ENCODE measurements at regions not wholly inside any gene's neighbourhood (a gene's known extent, or its start where the extent isn't known, plus 50 kb on each side); places are given as distances from the start of the nearest gene placed in this dataset.

DNA sequence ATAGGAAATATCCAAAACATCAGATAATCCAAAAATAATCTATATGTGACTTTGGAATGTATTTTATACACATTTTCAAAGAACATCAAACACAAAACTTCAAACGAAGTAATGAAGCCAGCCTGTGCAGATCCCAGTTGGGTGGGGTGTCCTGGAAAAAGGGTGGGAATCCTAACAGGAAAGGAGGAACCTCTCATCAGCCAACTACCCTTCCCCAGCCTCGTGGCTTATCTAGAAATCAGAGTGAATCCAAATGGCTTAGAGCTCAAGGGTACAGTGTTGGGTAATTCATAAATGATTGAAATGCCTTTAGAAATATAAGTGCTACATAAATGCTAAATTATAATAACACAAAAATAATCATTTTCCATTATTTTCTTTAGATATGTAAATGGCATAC lies 115.1 kb upstream of the SOX4 start:
- no peak for DNase-seq

DNA sequence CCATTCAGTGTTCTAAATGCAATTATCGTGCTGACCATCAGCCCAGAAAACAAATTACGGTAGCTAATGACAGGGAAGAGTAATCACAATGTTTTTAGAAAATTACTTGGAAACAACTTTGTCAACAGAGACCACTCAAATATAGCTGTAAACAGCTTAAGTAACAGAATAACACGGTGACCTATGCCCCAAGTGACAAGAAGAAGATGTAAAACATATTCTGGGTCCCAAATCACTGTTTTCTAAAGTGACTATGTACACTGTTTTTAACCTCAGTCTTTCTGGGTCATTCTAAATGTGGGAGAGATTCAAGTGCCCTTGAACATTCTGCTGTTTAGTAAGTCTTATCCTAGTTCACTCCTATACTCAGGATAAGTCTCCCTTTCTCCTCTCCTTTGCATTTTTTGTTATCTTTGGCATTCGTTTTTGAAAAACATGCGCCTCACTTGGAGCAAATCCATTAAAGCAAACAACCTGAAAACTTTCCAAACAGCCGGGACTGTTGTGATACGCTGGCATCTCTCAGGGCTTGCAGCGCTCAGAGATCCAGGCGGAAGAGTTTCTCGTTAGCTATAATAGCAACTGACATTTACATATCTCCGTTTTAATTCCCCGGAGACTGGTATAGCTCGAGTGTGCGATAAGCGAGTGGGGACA lies 114.5 kb upstream of the SOX4 start:
- no peak for DNase-seq

DNA sequence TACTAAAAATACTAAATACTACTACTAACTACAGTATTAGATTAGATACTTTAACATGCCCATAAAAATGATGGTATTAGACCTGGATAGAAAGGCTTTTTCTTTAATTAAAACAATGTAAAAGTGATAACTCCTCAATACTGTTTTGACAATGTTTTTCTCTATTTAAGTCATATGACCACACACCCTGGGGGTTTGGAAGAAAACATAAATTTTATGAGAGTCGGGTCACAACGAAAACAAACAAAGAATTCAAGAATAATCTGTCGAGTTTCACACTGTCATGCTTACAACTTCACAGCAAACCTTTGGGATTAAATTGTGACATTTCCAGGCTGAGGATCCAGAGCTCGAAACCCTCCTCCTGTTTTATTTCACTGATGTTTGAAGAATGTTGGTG lies 107.4 kb upstream of the SOX4 start:
- no peak for DNase-seq

DNA sequence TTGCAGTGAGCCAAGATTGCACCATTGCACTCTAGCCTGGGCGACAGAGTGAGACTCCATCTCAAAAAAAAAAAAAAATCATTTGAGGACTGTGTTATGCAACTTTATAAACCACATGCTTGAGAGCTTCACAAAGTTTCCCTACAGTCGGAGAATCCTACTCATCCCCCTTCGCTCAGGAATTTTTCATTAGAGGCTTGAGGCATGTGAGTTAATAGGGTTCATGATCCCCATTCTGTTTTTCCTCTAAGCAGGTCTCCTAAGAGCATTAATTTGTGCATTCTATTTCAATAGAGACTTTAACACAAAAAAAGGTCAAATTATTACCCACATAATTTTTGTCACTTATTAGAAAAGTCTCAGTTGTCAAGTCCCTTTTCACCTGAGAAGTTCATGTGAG lies 103.7 kb upstream of the SOX4 start:
- DNase-seq: no peak

DNA sequence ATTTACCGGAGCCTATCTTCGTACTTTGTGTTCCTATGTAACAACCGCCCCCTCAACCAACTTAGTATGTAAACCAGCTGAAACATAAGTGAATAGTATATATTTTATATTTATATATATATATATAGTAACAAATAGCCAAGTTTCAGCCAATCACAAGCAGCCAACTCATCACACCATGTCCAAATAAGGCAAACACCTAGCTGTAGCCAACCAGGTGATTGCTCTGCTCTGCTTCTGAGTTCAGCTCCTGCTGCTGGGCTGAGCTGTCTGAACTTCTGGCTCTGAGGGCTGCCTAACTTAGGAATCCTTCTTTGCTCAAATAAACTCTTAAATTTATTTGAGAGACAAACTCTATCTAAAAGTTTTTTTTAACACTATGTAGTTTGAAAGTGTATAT lies 101.6 kb upstream of the SOX4 start:
- DNase-seq: no peak

DNA sequence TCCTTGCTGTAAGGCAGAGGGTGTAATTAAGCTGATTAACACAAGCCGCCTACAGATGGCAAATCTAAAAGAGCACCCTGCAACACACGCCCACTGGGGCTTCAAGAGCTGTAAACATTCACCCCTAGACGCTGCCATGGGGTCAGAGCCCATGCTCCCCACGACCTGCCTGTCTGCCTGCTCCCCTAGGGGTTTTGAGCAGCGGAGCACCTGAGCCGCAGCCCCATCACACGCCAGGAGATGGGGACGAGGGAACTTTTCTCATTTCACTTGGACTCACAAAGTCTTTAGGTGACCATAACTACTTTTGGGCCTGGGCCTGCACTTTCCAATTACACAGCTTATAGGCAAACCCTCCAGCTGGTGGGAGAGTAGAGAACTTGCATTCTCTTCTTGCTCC lies 99.0 kb upstream of the SOX4 start:
- no peak for DNase-seq

DNA sequence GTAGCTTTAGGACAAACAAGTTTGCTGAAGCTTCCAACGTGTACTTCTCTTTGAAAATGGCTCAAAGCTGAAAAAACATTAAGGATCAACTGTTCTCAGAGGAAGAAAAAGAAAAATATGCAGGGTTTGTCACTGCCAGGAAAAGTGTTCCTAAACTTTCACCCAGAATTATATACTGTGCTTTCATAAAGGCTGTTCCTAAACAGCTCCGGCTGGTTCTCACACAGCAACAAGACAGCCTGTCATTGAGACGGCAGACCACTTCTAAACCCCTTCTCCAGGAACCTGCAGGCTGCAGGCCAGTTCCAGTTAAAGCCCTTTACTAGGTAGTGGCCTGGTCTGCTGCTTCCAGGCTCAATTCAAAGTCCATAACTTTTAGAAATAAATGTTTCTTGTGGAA lies 97.4 kb upstream of the SOX4 start:
- no peak for DNase-seq

DNA sequence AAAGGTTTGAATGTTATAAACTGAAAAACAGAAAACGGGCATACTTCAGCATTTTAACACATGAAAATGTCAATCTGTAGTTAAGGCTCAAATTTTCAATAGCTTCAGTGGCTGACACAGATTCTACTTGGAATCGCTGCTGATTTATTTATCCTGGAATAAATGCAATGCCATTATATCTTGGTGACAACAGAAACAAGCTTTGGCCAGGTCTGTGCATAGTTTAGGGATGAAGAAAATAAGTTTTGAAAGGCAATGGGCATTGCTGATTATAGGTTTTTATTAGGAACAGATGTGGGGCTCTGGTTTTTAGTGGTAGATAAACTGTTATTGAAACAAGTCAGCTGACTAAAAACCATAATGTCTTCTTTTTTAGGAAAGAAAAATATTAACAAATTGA lies 96.8 kb upstream of the SOX4 start:
- no peak for DNase-seq

DNA sequence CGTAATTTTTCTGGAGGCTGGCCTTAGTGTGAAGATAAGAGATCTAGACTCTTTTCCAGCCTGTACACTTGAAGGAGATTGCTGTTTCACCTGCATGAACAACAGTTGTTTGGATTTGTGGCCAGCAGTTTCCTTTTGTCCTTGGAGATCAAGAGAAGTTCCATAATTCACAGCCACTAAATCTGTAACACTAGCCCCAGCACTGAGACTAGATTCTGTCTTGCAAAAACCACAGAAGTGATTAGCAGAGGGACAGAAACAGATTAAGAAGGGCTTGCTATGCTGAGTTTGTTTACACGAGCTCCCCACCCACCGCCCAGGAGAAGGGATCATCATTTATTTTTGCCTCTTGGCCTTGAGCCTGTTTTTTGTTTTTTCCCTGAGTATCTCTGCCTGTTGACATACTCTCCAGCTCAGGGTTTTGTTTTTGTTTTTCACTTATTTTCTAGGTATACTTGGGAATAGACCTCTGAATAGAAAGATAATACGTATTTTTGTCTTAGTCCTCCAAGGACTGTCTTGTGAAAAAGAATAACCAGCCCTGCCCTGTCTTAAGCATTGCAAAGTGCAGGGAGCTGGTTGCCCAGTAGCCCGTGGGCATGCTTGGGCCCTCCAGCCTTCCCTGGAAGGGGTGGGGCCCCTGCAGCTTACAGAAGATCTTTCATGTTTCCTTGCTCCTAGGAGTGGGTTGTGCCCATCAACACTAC lies 93.1 kb upstream of the SOX4 start:
- DNase-seq: no peak

DNA sequence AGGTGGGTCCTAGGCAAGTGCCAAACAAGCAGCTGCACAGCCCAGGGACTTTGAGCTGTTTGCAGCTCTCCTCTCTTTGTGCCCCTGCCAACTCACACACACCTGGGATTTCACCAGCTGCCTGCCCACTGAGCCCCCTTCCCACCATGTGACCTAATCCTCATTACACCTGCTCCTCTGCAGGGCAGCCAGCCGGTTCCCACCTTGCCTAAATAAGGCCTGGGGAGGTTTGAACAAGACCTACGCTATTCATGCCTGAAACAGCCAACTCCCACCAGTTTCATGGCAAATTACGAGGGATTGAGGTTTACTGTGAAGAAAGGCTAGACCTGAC lies 92.6 kb upstream of the SOX4 start:
- no peak for DNase-seq

DNA sequence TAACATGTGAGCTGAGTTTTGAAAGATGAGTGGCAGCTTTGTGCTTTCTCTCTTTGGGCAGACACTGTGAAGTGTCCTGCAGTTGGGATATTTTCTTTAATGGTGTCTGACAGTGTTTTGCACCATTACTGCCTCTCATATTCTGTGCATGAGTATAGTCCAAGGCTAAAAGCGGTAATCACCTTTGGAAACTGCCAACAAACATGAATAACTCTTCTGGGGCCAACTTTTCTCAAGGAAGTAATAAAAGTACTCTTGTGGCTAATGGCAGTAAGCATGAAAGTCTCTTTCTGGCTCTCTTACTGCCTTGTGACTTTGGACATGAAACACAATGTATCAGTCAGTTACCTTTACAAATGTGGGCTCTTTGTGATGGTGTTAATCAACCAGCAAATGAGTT lies 91.7 kb upstream of the SOX4 start:
- DNase-seq: no peak

DNA sequence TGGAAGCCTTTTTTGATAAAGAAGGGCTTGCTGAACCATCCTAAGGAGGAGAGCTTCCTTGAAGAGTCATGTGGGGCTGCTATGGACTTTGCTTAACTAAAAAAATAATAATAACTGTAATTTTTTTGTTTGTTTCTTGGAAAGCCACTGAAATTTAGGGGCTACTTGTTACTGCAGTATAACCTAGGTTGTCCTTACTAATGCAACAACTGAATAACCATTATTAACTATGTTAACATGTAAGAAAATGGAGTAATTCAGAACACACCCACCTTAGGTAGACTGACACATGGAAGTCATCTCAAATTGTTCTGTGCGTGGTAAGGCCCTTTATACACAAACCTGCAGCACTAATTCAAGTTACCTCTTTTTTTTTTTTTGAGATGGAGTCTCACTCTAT lies 90.9 kb upstream of the SOX4 start:
- DNase-seq: no peak

DNA sequence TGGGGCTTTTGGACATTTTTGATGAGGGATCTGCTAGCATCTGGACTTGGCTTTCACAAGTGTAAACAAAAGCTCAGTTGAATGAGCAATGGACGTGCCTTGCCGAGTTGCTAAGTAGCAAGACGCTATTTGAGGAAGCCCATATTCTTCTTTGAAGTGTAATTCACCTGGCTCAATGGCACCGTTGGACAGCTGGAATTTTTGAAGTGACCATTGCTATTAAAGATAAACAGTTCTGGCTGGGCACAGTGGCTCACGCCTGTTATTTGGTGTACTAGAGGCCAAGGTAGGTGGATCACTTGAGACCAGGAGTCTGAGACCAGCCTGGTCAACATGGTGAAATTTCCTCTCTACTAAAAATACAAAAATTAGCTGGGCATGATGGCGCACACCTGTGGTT lies 88.8 kb upstream of the SOX4 start:
- no peak for DNase-seq

DNA sequence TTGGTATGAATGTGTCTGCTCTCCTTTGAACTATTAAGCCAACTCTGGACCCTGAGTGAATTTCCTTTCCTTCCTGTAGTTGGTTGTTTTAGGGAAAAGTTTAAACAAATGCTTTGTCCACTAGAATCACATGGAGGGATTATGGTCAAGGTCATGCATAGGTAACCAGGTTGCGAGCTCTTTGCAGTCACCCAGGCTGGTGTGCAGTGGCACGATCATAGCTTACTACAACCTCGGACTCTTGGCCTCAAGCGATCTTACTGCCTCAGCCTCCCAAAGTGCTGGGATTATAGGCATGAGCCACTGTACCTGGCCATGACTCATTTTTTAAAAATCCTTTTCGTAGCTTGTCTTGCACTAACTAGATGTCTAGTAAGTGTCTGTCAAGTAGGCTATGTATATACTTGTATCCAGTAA lies 88.0 kb upstream of the SOX4 start:
- no peak for DNase-seq

DNA sequence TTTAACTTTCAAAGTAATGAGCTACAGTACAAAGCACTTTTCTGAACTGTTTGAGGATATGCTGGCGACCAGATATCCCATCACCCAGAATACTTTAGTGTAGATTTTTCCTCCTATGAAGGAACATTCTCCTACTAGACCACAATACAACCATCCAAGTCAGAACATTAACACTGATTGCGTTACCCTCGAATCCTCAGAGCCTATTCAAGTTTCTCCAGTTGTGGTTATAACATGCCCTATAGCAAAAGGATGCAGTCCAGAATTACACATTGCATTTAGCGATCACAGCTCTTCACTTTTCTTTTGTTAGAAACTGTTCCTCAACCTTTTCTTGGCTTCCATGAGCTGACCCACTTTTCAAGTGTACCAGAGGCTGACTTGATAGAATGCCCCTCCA lies 87.4 kb upstream of the SOX4 start:
- DNase-seq: no peak

DNA sequence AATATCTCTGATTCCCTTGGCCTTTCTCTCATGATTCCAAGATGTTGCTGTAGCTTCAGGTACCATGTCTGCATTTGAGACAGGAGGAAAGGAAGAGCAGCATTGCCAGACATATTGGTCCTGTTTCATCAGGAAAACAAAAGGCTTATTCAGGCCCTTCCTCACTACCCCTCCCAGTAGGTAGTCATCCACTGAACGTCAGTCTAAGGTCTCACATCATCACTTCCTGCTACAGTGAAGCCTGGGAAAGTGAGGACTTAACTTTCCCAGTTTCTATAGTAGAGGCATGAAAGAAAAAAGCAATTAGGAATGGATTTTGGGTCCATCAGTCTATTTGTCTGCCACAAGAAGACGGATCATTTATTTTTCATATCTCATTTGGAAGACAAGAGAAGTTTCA lies 85.7 kb upstream of the SOX4 start:
- DNase-seq: no peak

DNA sequence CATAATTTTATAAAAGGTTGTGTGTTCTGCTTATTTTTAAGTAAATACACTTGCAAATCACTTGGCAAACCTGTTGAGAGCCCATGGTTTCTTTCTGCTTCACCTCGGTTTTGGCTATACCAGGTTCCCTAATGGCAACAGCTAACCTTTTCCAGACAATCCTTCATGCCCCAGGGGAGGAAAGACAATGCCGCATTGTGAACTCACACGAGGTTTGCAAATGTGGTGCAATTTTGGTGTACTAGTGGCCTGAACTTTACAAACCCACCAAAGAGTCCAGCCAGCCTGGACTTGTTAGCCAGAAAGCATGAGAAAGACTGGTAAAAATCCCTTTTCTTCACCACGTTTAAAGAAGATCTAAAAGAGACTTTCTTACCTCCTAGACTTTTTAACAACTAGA lies 84.8 kb upstream of the SOX4 start:
- no peak for DNase-seq

DNA sequence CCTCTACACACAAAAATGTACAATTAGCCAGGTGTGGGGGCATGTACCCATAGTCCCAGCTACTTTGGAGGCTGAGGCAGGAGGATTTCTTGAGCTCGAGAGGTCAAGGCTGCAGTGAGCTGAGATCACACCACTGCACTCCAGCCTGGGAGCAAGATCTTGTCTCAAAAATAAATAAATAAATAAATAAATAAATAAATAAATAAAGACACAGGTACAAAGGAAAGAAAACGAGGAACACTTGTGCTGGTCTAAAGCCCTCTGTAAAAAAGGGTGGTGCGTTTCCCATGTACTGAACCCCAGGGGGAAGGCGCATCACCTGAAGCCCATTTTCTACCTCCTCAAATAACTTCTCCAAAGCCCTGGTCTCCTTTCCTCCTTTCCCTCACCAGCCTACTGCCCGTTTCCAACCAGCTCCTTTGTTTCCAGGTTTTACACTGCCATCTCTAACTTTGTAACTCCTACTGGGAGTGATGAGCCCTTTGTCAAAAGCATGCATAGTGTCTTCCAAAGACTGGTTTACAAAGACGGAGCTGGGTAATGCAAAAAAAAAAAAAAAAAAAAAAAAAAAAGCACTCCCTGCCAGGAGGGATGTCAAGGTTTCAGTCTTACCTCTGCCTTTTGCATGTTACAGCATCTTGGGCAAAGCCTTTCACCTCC lies 81.5 kb upstream of the SOX4 start:
- DNase-seq: no peak

DNA sequence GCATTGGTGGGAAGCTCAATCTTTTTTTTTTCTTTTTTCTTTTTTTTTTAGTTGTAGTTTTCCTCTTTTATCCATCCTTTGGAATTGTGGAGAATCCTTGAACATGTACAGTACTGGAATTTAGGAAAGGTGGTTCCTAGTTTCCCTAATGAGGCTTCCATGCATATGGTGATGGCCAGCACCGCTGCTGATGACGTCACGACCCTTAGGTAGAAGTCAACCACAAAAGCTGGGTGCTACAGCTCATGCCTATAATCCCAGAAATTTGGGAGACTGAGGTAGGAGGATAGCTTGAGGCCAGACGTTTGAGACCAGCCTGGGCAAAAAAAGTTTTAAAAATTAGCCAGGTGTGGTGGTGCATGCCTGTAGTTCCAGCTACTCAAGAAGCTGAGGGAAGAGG lies 79.3 kb upstream of the SOX4 start:
- DNase-seq: no peak

DNA sequence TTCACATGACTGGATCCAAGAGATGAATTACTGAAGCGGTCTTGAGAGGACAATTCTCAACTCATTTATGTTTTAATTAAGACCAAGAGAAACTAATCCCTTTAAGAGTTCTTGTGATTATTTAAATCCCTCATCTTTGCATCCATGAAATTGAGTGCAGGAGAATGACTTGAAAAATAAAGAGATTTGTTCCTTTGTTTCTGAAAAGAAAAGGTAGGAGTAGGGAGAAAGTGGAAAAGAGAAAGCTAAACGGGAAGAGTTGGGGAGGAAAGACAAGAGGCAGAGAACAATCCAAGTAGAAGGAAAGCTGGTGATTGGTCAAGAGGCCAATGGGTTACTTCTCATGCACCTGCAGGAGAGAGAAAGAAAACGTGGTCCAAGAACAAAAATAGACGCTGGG lies 75.2 kb upstream of the SOX4 start:
- no peak for DNase-seq

DNA sequence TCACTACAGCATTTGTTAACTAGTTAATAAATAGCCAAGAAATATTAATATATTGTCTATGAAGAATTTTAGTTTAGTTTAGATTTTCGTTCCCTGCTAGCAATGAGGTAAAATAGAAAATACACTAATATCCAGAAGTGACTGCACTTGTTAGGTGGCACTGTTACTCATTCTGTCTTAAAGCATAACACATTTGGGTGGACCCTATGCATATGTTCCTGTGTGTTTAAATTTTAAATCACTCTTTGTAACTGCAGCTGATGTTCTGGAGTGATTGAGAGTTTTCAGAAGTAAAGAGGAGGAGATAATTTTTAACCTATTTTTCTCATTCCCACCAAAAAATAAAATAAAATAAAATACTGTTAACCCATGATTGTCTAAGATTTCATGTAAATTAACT lies 73.9 kb upstream of the SOX4 start:
- no peak for DNase-seq

DNA sequence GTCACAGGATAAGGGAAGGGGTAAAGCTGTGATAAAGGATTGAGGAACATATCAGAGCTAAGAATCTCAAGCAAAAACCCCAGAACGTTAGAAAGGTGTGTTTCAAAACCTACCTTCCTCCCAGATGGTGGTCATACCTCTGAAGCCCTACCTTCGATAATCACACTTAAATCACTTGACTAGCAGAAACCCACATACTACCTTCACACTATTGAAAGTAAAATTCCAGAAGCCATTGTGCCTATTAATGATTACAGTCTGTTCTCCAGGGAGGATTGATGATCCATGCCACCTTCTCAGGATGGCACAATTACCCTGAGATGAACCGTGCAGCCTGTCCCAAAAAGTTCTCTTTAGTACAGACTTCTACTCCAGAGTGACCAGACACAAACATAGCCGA lies 72.3 kb upstream of the SOX4 start:
- DNase-seq: no peak

DNA sequence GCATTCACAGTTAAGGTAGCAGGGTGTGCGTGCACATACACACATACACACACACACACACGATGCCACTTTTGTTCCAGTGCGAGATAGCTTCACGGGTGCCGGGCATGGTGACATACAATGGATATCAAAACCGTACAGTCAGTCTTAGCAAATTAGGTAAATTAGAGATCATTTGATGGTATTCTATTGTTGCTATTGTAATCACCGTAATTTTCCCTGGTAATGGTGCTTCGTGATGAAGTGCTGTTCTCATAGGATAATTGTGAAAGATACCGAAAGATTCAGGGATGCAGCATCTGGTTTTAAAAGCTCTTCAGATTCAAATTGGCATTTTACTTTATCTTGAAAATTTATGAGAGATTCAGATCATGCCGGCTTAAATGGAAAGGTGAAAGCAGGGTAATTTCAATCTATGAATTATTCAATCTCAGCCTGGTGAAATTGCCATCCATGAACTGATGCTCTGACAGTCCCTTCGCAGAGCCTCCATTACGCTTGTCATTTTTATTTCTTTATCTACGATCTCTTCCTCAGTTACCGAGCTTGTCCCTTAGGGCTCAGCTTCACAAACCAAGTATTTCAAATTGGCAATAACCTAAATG lies 71.3 kb upstream of the SOX4 start:
- no peak for DNase-seq

DNA sequence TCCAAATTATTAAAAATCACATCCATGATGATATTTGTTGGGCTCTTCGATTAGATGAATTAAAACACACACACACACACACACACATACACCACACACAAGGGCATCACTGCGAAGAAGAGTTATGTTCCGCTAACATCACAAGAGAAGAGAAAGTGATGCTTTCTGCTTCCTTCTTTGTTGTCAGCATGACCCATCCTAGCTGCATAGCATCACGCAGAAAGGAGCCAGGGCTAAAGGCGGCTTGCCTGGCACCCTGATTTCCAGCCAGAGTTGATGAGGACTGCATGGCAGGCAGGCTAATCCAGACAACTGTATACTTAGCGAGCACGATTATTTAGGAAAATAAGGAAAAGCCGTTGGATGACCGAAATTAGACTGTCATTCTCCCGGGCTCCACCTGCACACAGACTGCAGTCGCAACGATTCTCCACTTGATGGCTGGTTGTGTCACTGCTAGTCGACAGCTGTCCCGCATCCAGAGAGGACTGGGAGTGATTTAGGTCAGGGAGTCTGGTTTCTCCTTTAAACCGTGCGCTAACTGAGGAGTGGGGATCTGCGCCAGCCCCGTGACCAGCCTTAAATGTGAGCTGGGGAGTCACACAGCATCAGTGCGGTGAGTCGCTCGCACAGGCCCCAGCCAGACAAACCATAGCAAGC lies 70.6 kb upstream of the SOX4 start:
- no peak for DNase-seq
